Esophagus squamous epithelium (tissue), 4 donors: ENCODE measurements at regions not wholly inside any gene's neighbourhood (a gene's known extent, or its start where the extent isn't known, plus 50 kb on each side); places are given as distances from the start of the nearest gene placed in this dataset.

Source experiments
- CTCF ChIP-seq, 6 experiments: fragments of 450-650 bp in 4 of 6; fragments of 200-600 bp in 2 of 6; sonication (generic) in 2 of 6; IDR thresholded peaks; one replicate each; pipeline ENCODE4 v1.5.1; 2016 to 2019; ENCODE audit warnings: antibody characterized with exemption in 6 of 6, mild to moderate bottlenecking in 4 of 6, moderate library complexity in 4 of 6
- POLR2A ChIP-seq, 4 donors: fragments of 450-650 bp; IDR thresholded peaks; one replicate each; pipeline ENCODE4 v1.6.1; 2017; ENCODE audit warnings: antibody characterized with exemption in 4 of 4, mild to moderate bottlenecking in 4 of 4, moderate library complexity in 3 of 4

GRCh38 chr1:230502306-230502705 is 76.2 kb upstream of the PGBD5 start:
- TF ChIP-seq CTCF (IDR thresholded peaks at IDR 0.05) (no peak), POLR2A (IDR thresholded peaks at IDR 0.05) (no peak)
